Activated T-cell treated with anti-CD3 and anti-CD28 coated beads, Interleukin-2, amount 50 U/mL, for 1 hour (primary cell): ENCODE measurements at regions not wholly inside any gene's neighbourhood (a gene's known extent, or its start where the extent isn't known, plus 50 kb on each side); places are given as distances from the start of the nearest gene placed in this dataset.

Source experiments
- DNase-seq: peaks from one replicate; pipeline ENCODE4 v3.0.0-alpha.2; 2020

GRCh38 chr4:1540601-1541375, 134.5 kb upstream of the NKX1-1 start:
- no peak for DNase-seq

DNA sequence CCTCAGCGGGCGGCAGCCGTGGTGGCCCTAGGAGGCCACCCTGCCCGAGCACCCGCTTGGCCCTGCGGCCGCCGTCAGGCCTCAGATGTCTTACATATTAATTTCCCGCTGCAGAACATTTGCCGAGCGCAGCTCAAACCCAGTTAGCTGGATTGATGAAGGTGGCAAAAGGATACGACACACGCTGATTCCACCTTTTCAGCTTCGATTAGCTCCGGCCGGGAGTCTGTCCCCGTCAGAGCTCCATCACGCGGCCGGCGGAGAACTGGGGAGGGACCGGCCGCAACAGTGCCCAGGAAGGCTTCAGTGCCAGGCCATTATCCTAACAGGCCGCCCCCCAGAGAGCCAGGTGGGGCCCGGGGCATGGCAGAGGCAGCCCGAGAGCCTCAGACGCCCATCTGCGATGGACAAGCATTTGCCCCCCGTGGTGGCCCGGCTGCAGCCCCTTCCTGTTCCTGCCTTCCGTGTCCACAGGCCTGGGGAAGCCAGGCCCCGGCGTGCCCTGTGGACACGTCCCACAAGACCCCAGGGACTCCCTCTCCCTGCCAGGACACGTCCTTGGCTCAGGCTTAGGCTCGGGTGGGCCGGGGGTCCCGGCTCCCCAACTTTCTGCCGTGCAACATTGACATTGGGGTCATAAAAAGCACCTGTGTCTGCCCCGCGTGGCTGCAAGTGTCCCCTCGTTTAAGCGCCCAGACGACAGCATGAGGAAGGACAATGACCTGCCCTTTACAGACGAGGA, 133.8 kb upstream of the NKX1-1 start:
- DNase-seq = no peak

DNA sequence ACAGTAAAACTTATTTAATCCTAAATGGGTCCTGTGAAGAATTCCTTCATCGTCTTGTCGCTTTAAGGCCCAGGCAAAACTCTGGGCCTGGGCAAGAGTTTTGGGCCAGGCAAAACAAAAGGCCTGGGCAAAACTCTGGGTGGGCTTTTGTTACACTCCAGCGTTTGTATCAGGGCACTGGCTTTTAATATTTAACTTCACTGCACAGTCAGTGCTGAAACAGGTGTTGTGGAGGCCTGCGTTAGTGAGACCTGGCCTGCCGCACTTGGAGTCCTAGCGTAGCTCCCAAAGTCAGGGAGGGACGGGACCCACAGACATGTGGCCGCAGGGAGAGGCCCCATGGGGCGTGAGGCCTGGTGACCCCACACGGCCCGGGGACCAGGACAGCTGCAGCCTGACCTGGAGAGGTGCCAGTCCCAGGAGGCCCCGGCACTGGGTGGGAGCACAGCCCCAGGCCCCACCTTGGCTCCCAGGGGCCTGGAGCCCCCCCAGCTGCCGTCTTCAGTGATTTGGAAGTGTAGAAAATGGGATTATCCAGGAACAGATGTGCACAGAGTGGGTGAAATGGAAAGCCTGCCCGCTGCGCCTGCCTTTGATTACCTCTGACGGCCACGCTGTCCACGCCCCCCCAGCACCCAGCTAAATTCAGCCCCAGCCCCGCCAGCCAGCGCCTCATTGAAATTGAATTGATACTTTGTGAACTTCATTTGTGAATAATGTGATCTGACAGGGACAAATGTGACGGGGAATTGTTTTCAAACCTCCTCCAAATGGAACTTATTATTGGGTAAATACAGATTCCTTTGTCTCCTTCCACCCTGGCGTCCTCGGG, 132.9 kb upstream of the NKX1-1 start:
- no peak for DNase-seq

- DNase-seq = no peak
These were observed 131.8 kb upstream of the NKX1-1 start for GRCh38 chr4:1538096-1538410.

DNA sequence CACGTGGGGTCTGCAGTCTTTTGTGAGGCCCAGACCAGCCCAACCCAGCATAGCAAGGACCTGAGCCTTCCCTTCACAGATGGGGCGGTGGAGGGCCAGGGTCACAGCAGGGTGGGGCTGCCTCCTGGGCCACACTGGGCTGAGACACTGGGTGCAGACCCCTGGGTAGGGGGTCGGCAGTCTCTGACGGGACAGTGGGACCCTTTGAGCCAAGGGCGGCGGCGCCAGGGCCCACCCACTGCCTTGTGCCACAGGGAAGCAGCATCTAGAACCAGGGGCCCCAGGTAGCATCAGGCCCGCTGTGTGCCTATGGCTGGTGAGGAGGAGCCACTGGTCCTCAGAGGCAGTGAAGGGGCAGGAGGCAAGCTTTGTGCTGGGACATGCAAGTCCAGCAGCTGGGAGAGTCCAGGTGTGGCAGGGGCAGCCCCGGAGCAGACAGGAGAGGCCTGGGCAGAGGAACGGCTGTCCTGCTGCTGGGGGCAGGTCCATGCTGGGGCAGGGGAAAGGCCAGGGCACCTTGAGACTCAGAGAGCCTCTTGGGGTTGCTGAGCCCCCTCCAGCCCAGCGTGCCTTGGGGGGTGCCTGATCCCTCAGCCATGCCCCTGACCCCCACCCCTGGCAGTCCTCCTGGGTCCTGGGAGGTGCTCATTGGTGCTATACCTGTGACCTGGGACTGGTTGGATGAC, 131.3 kb upstream of the NKX1-1 start:
- DNase-seq = no peak

- no peak for DNase-seq
These were observed 130.6 kb upstream of the NKX1-1 start for GRCh38 chr4:1536579-1537409.

DNA sequence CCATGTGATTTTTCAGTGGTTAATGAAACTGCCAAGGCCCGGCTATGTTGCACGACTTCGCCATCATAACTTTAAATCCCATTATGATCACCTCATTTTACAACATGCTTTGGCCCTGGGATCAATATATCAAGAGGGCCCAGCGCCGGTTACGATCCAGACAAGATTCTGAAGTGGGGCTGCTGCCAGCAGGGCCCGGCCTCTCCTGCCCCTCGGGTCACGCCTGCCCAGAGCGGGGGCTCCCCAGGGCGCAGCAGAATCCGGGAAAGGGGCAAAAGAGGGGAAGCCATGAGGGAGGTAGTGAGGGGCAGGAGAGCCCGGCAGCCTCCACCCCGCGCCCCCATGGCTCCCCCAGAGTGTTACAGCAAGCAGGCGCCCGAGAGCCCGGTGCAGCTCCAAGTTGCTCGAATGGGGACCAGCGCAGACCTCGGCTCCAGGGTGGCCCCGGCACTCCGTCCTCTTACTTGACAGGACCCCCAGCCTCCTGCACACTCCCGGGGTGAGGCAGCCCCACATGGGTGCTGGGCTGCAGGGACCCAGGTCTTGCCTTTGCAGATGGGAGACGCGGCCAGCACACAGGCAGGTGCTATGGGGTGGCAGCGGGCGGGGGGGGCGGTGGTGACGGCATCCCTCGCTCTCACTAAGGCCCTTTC, 129.8 kb upstream of the NKX1-1 start:
- no peak for DNase-seq

DNA sequence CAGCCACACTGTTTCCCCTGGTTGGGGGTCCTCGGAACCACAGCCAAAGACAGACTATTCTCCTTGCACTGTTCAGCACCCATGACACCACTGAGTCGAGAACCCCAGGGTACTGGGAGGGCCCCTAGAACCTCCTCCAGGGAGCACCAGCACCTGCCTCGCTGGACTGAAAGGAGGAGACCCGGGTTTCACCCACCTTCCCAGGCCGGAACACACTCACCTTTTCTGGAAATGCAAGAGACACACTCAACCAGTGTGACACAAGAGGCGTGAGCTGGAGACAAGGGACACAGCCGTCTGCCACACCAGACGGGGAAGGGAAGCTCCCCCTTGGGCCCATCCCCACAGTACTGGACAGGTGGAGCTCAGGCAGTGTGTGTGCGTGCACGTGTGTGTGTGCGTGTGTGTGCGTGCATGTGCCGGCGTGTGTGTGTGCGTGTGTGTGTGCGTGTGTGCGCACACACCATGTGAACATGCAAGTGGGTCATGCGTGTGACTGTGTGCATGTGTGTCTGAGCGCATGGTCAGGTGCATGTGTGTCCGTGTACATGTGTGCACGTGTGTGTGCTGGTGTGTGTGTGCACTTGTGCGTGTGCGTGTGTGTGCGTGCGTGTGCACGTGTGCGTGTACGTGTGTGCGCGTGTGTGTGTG, 128.8 kb upstream of the NKX1-1 start:
- DNase-seq = no peak

- no peak for DNase-seq
These were observed 128.0 kb upstream of the NKX1-1 start for GRCh38 chr4:1534095-1534872.

DNA sequence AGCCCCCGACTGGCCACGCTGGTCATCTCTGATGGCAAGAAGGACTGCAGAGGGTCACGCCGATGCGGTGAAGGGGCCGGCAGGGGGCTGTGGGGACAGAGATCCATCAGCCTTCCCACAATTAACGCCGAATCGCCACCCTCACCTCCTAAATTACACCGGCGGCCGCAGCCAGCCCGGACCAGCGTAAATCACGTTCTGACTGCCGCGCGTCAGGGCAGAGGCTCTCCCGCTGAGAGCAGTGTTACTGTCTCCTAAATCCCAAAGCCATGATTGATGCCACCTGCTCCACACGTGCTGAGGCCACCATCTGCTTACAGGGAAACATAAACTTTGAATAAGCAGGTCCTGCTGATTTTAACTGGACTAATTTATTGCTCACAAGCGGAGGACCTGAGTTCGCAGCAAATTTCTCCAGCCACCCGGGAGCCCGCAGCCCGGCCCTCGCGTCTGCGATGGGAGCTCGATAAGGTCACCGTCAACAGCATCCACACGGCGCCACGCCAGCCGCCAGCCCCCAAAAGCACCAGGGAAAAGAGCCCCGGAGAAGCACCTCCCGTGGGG, 127.3 kb upstream of the NKX1-1 start:
- no peak for DNase-seq

DNA sequence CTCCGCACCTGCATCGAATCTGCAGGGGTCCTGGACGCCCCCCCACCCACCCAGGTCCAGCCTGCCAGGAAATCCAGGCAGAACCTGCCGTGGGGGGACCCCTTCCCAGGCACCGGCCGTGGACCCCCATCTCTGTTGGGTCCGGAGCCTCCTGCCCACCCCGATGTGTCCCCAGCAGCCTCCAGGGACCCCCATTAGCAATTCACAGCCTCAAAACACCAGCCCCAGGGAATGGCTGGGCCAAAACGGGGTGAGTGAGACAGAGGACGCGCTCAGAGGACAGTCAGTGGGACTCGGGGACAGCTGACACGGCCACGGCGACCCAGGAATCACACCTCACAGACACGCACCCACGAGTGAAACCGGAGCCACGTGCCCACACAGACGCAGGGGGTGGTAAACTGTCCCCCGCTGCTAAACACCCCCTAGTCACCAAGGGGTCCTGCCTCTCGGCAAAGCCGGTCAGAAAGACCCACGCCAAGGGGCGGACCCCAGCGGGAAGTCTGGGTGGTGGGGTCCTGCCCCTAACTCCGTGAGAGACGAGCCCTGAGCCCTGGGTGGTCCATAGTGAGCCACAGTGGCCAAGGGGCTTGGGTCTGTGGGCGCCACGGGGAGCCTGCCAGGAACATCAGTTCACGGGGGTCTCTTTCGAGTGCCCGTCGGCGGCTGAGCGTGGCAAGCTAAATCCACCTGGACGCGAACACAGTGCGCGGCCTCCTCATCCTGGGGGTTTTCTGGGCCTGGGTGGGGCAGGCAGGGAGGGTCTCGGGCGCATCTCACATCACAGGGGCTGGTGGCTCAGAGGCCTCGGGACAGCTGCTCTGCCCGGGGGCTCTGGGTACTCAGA, 126.5 kb upstream of the NKX1-1 start:
- DNase-seq = no peak

GRCh38 chr4:1531683-1532548, 125.7 kb upstream of the NKX1-1 start:
- no peak for DNase-seq

- no peak for DNase-seq
These were observed 124.1 kb upstream of the NKX1-1 start for GRCh38 chr4:1530356-1530755.

GRCh38 chr4:1524761-1525160, 118.5 kb upstream of the NKX1-1 start:
- no peak for DNase-seq

DNA sequence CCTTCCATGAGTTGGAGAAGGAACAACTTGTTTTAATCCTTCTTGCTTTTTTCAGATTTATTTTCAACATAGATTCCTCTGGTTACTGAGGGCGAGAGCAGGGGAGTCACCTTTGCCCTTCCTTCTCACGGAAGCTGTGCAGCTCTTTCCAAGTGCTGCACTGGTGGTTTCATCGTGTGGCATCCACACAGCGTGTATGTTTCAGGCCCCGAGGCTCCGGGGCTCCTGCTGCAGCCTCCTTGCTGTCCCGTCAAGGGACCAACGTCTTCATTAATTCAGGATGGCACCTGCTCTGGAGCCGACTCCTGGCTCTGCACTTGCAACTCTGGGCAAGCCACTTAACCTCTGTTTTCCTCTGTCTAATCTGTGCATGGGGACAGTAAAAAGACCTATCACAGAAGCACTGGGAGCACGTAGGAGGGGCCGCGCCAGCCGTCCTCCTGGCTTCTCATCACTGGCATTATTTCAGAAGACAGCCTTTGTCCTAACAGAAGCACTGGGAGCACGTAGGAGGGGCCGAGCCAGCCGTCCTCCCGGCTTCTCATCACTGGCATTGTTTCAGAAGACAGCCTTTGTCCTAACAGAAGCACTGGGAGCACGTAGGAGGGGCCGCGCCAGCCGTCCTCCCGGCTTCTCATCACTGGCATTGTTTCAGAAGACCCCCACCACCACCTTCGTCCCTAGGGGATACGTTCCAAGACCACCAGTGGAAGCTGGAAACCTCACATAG, 117.8 kb upstream of the NKX1-1 start:
- no peak for DNase-seq

- no peak for DNase-seq
These were observed 117.3 kb upstream of the NKX1-1 start for GRCh38 chr4:1523506-1523905.

GRCh38 chr4:1523033-1523432, 116.8 kb upstream of the NKX1-1 start:
- DNase-seq = no peak
